Spleen (tissue), 7 donors: ENCODE measurements at regions not wholly inside any gene's neighbourhood (a gene's known extent, or its start where the extent isn't known, plus 50 kb on each side); places are given as distances from the start of the nearest gene placed in this dataset.

Experiments used
- CTCF ChIP-seq, 11 experiments: fragments of 200-600 bp in 7 of 11; fragments of 450-650 bp in 4 of 11; sonication (generic) in 4 of 11; IDR thresholded peaks in 8 of 11; conservative IDR thresholded peaks in 3 of 11; 1 replicate in 7 of 11; 2 replicates in 4 of 11; pipeline versions ENCODE4 v1.4.0 to v1.8.0; 2016 to 2021; ENCODE audit warnings: antibody characterized with exemption in 11 of 11, inconsistent platforms in 4 of 11, mild to moderate bottlenecking in 1 of 11
- POLR2A ChIP-seq, 3 donors: fragments of 450-650 bp; IDR thresholded peaks; one replicate each; pipeline ENCODE4 v1.5.1; 2017; ENCODE audit warnings: antibody characterized with exemption in 3 of 3, mild to moderate bottlenecking in 1 of 3
- POLR2AphosphoS5 ChIP-seq, 3 donors: sonication (generic); formaldehyde crosslinking; IDR thresholded peaks; one replicate each; pipeline ENCODE4 v1.5.1; 2017; ENCODE audit warnings: antibody characterized with exemption in 3 of 3
- donor health status: DM: no; HTN: no; CAD: no; lungs with moderate emphysema.
- donor health status: DM: no; HTN: no; CAD: no.
- donor health status: DM: no; HTN: no; CAD: no.

- TF ChIP-seq CTCF (IDR thresholded peaks at IDR 0.05 in 8 of 11, conservative IDR thresholded peaks at IDR 0.05 in 3 of 11) (no peak), POLR2A (IDR thresholded peaks at IDR 0.05) (no peak), POLR2AphosphoS5 (IDR thresholded peaks at IDR 0.05) (no peak)
These were observed 120.3 kb upstream of the ATP1A1 start for GRCh38 chr1:116252785-116253184.
